Keratinocyte (primary cell): ENCODE measurements at regions not wholly inside any gene's neighbourhood (a gene's known extent, or its start where the extent isn't known, plus 50 kb on each side); places are given as distances from the start of the nearest gene placed in this dataset.
"Not testable (repeated sequence)": the region's sequence is repeated elsewhere in the genome, so short reads cannot be mapped to it uniquely, and the experiment has no call there.

Experiments
- DNase-seq: peaks from one replicate; pipeline ENCODE4 v3.0.0-alpha.2; 2011; ENCODE audit warnings: low read depth, missing footprints, low spot score
- FAIRE-seq: peaks from 2 replicates; lab custom pipeline; 2011; peaks lifted over from hg19 to GRCh38; lab: Jason Lieb, UNC
- H2AFZ ChIP-seq: 2 replicates; pipeline ENCODE4 v1.6.0; 2012; ENCODE audit warnings: low read length, control low read depth, inconsistent platforms; ENCODE audit not compliant: control insufficient read depth
- H3K27ac ChIP-seq: 2 replicates; pipeline ENCODE4 v1.5.1; 2011; ENCODE audit warnings: low read length; ENCODE audit not compliant: control insufficient read depth, insufficient read depth
- H3K27me3 ChIP-seq: 3 replicates; pipeline ENCODE4 v1.6.0; 2011; ENCODE audit warnings: low read length; ENCODE audit not compliant: control insufficient read depth, insufficient read depth; ENCODE audit errors: extremely low read depth
- H3K36me3 ChIP-seq, 2 experiments: 2 replicates in 1 of 2; 3 replicates in 1 of 2; pipeline ENCODE4 v1.5.1; 2011; ENCODE audit warnings: low read length in 2 of 2, mild to moderate bottlenecking in 1 of 2; ENCODE audit not compliant: control insufficient read depth in 2 of 2, insufficient read depth in 2 of 2; ENCODE audit errors: extremely low read depth in 1 of 2
- H3K4me1 ChIP-seq: 3 replicates; pipeline ENCODE4 v1.5.1; 2011; ENCODE audit warnings: low read length; ENCODE audit not compliant: control insufficient read depth, insufficient read depth; ENCODE audit errors: extremely low read depth
- H3K4me2 ChIP-seq: 3 replicates; pipeline ENCODE4 v1.6.0; 2011; ENCODE audit warnings: low read depth, low read length; ENCODE audit not compliant: control insufficient read depth, insufficient read depth; ENCODE audit errors: extremely low read depth
- H3K4me3 ChIP-seq, 3 experiments: fragments of 200-600 bp in 1 of 3; sonication (generic) in 1 of 3; 2 replicates in 2 of 3; 3 replicates in 1 of 3; pipeline ENCODE4 v1.5.1; 2011 to 2016; ENCODE audit warnings: low read length in 3 of 3, mild to moderate bottlenecking in 3 of 3, control low read depth in 2 of 3, inconsistent platforms in 1 of 3, low read depth in 1 of 3, mixed read lengths in 1 of 3, mixed run types in 1 of 3, moderate library complexity in 1 of 3; ENCODE audit not compliant: control insufficient read depth in 2 of 3, insufficient read depth in 2 of 3; ENCODE audit errors: extremely low read depth in 1 of 3
- H3K79me2 ChIP-seq: 2 replicates; pipeline ENCODE4 v1.6.0; 2012; ENCODE audit warnings: low read length; ENCODE audit not compliant: control insufficient read depth, insufficient read depth
- H3K9ac ChIP-seq: 3 replicates; pipeline ENCODE4 v1.6.0; 2011; ENCODE audit warnings: low read length; ENCODE audit not compliant: control insufficient read depth, insufficient read depth; ENCODE audit errors: extremely low read depth
- H3K9me1 ChIP-seq: 3 replicates; pipeline ENCODE4 v1.6.0; 2011; ENCODE audit warnings: low read length; ENCODE audit not compliant: control insufficient read depth, insufficient read depth; ENCODE audit errors: extremely low read depth
- H3K9me3 ChIP-seq: 2 replicates; pipeline ENCODE4 v1.5.1; 2012; ENCODE audit warnings: low read depth, low read length; ENCODE audit not compliant: control insufficient read depth
- H4K20me1 ChIP-seq: 3 replicates; pipeline ENCODE4 v1.6.0; 2011; ENCODE audit warnings: low read length; ENCODE audit not compliant: control insufficient read depth, insufficient read depth; ENCODE audit errors: extremely low read depth
- CTCF ChIP-seq, 3 experiments: IDR thresholded peaks in 1 of 3; conservative IDR thresholded peaks in 1 of 3; optimal IDR thresholded peaks in 1 of 3; 2 replicates in 2 of 3; 3 replicates in 1 of 3; pipeline versions ENCODE3 to v1.5.1; 2011; ENCODE audit warnings: low read length in 3 of 3, mild to moderate bottlenecking in 3 of 3, moderate library complexity in 2 of 3, control low read depth in 1 of 3, inconsistent platforms in 1 of 3; ENCODE audit not compliant: insufficient read depth in 2 of 3; ENCODE audit errors: extremely low read depth in 1 of 3
- EZH2 ChIP-seq: IDR thresholded peaks from one replicate; pipeline ENCODE4 v1.6.1; 2012; ENCODE audit warnings: inconsistent platforms, mild to moderate bottlenecking, low read length, moderate library complexity
- dilution Hi-C: fragments of 300-500 bp; cut with MboI; formaldehyde crosslinking; loops from one replicate; pipeline ENCODE4 v1.7.0; 2020; ENCODE audit warnings: low sequenced_read_pairs; ENCODE audit not compliant: extremely low pct_ligation_motif_present

DNA sequence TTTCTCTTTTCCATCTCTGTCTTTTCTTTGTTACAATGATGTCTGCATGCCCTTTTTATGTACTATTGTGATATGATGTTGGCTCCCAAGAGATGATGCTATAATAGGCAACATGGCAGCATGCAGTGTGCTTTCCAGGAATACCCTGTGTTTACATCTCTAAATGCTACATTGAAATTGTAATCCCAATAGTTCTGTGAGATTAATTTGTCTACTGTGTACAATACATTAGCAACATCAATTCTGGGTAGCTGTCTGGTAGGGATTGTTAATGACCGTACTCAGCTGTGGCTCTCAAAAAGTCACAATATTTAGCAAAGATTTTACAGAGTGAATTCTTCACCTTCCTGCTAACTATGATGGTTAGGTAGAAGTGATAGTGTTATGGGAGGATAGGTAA, 225.6 kb upstream of the MMS22L start:
- no peak for FAIRE-seq
- Histone ChIP-seq H3K4me2 (no peak overlapping the region), H3K9me3 (no peaks in the 10 kb centered on the region), H3K4me1 (no peaks in the 10 kb centered on the region), H3K36me3 (no peaks in the 10 kb centered on the region), H3K27ac (no peak overlapping the region), H3K79me2 (no peaks in the 10 kb centered on the region), H2AFZ (no peak overlapping the region), H3K9me1 (no peaks in the 10 kb centered on the region), H3K4me3 (no peak overlapping the region), H3K27me3 (no peaks in the 10 kb centered on the region), H4K20me1 (no peaks in the 10 kb centered on the region), H3K9ac (no peak overlapping the region)
- no peak for DNase-seq
- dilution Hi-C loops, result no loop called here
- TF ChIP-seq EZH2, result no peak
- TF ChIP-seq CTCF (optimal IDR thresholded peaks at IDR 0.05 in 1 of 3, IDR thresholded peaks at IDR 0.05 in 1 of 3, conservative IDR thresholded peaks at IDR 0.05 in 1 of 3; ENCODE audit: extremely low read depth in 1 of 3, insufficient read depth in 2 of 3, low read length in 3 of 3), result no peak

DNA sequence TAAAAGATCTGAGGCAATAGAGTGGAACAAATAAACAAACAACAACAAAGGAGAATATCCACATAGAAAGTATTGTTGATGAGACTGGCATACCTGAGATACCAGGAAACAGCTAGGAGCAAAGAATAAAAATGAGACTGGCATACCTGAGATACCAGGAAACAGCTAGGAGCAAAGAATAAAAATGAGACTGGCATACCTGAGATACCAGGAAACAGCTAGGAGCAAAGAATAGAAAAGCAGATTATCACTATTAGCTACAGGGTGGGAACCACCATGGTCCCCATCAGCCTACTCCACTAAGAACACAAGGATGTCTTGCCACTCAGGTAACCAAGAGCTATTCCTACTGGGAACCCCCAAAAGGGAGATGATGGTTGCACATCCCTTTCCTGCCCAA, 230.2 kb upstream of the MMS22L start:
- H3K4me2 ChIP-seq, H3K9ac ChIP-seq, H3K27me3 ChIP-seq, H3K27ac ChIP-seq, H3K36me3 ChIP-seq, dilution Hi-C loops, H3K4me3 ChIP-seq, H3K9me1 ChIP-seq, DNase-seq, H3K4me1 ChIP-seq, H3K9me3 ChIP-seq, H2AFZ ChIP-seq, FAIRE-seq, H3K79me2 ChIP-seq, H4K20me1 ChIP-seq: not testable (repeated sequence)

GRCh38 chr6:97524811-97525210, 241.8 kb upstream of the MMS22L start:
- no peaks in the 10 kb centered on the region for H3K9me1 ChIP-seq
- no peak overlapping the region for H3K9ac ChIP-seq
- DNase-seq, result no peak
- no peaks in the 10 kb centered on the region for H3K36me3 ChIP-seq
- TF ChIP-seq CTCF (optimal IDR thresholded peaks at IDR 0.05 in 1 of 3, IDR thresholded peaks at IDR 0.05 in 1 of 3, conservative IDR thresholded peaks at IDR 0.05 in 1 of 3; ENCODE audit: extremely low read depth in 1 of 3, insufficient read depth in 2 of 3, low read length in 3 of 3), result no peak
- no peak for TF ChIP-seq EZH2
- H3K9me3 ChIP-seq, result no peaks in the 10 kb centered on the region
- H3K27ac ChIP-seq, result no peak overlapping the region
- no peaks in the 10 kb centered on the region for H3K27me3 ChIP-seq
- no peaks in the 10 kb centered on the region for H3K79me2 ChIP-seq
- no peaks in the 10 kb centered on the region for H4K20me1 ChIP-seq
- no peak overlapping the region for H2AFZ ChIP-seq
- no peaks in the 10 kb centered on the region for H3K4me1 ChIP-seq
- no peak overlapping the region for H3K4me2 ChIP-seq
- dilution Hi-C loops, result no loop called here
- FAIRE-seq, result no peak
- no peak overlapping the region for H3K4me3 ChIP-seq
